ENCODE measurements at regions not wholly inside any gene's neighbourhood (a gene's known extent, or its start where the extent isn't known, plus 50 kb on each side); places are given as distances from the start of the nearest gene placed in this dataset.
"Not testable (repeated sequence)": the region's sequence is repeated elsewhere in the genome, so short reads cannot be mapped to it uniquely, and the experiment has no call there.

DNA sequence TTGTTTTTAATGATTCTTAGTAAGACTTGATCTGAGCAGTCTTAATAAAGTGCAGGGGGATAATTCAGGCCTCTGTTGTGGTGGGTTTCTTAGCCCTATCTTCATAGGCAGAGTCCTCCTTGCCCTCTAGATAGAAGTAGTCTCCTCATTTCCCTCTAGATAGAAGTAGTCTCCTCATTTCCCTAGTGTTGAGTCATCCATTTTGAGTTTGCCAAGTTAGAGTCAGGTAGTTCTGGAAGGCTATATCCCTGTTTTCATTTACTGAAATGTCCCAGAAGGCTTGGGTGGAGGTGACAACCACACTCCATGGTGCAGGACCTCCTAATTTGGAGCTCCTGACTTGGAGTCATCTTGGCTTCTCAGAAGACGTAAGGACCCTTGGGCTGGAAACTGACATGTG lies 384.6 kb downstream of the MLLT3 start:
- no peak overlapping the region for H3K4me3 ChIP-seq (ENCODE audit: low read depth, low read length)
- no peaks in the 10 kb centered on the region for H3K27me3 ChIP-seq
- no peaks in the 10 kb centered on the region for H3K36me3 ChIP-seq
- no peaks in the 10 kb centered on the region for H3K9me3 ChIP-seq
- H3K4me1 ChIP-seq: no peaks in the 10 kb centered on the region
- DNase-seq: no peak
- no peak for TF ChIP-seq CTCF (IDR thresholded peaks at IDR 0.05; ENCODE audit: low read depth, low read length)

GRCh38 chr9:20236676-20237075 lies 385.6 kb downstream of the MLLT3 start:
- no peak overlapping the region for H3K4me3 ChIP-seq (ENCODE audit: low read depth, low read length)
- H3K9me3 ChIP-seq: no peaks in the 10 kb centered on the region
- DNase-seq: no peak
- no peaks in the 10 kb centered on the region for H3K36me3 ChIP-seq
- no peak for TF ChIP-seq CTCF (IDR thresholded peaks at IDR 0.05; ENCODE audit: low read depth, low read length)
- no peaks in the 10 kb centered on the region for H3K27me3 ChIP-seq
- H3K4me1 ChIP-seq: no peaks in the 10 kb centered on the region

DNA sequence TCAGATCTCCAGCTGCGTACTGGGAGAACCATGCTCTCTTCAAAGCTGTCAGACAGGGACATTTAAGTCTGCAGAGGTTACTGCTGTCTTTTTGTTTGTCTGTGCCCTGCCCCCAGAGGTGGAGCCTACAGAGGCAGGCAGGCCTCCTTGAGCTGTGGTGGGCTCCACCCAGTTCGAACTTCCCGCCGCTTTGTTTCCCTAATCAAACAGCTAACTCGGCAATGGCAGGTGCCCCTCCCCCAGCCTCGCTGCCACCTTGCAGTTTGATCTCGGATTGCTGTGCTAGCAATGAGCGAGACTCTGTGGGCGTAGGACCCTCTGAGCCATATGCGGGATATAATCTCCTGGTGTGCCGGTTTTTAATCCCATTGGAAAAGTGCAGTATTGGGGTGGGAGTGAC lies 387.1 kb downstream of the MLLT3 start:
- not testable (repeated sequence) for H3K27me3 ChIP-seq; H3K4me3 ChIP-seq (ENCODE audit: low read depth, low read length)

GRCh38 chr9:20228096-20228495 lies 394.2 kb downstream of the MLLT3 start:
- H3K4me3 ChIP-seq (ENCODE audit: low read depth, low read length): no peak overlapping the region
- no peaks in the 10 kb centered on the region for H3K36me3 ChIP-seq
- no peak for DNase-seq
- no peak for TF ChIP-seq CTCF (IDR thresholded peaks at IDR 0.05; ENCODE audit: low read depth, low read length)
- H3K4me1 ChIP-seq: no peaks in the 10 kb centered on the region
- H3K27me3 ChIP-seq: no peaks in the 10 kb centered on the region; the same call in 1 of the 2 replicates
- no peaks in the 10 kb centered on the region for H3K9me3 ChIP-seq

More for the DNA sequence above, 387.1 kb downstream of the MLLT3 start:
- DNase-seq, H3K36me3 ChIP-seq, H3K9me3 ChIP-seq, H3K4me1 ChIP-seq: not testable (repeated sequence)

DNA sequence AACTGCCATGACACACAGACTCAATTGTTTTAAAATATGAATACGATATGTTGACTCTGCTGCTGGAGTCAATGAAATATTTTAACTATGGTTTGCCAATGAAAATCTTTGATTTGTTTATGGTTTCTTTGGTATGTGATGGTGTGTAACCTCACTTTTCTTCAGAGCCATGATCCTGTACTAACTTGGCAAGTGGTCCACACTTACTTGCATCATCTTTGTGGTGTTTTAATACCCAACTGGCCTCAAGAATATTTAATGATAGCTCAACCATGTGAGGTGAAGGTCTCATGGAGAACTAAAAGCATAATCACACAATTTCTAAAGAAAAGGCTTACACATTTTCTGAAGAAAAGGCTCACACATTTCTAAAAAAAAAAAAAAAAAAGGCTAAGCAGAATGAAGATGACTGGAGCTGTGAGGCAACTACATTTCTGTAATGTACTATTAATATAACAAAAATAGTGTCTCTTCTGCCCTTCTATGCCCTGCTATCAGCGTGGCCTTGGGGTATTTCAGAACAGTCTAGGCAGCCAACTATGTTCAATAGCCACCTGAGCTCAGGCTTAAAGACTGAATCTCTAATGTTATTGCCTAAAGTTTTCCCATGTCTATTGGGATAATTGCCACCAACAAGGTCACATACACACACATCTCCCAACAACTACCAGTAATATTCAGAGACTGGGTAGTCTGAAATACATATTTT lies 395.0 kb downstream of the MLLT3 start:
- no peak for DNase-seq
- Histone ChIP-seq H3K4me3 (ENCODE audit: low read depth, low read length) (no peak overlapping the region), H3K27me3 (no peaks in the 10 kb centered on the region; the same call in 1 of the 2 replicates), H3K9me3 (no peaks in the 10 kb centered on the region), H3K36me3 (no peaks in the 10 kb centered on the region), H3K4me1 (no peaks in the 10 kb centered on the region)
- TF ChIP-seq CTCF (IDR thresholded peaks at IDR 0.05; ENCODE audit: low read depth, low read length): no peak

DNA sequence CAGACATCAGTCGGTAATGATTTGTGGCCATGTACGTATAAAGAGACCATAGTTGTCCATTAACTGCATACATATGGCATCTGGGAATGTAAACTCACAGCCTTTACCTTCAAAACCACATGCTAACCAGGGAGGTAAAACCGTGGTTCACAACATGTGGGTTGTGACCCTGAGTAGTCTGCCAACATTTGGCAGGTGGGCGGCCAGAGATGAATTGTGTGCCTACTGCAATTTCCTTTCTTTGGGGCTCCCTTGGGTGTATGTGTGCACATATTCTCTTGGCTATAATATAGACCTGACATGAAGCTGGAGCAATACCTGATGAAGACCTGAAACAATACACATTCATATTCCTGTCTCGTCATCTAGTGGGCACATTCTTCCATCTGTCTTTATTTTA lies 396.0 kb downstream of the MLLT3 start:
- no peak for TF ChIP-seq CTCF (IDR thresholded peaks at IDR 0.05; ENCODE audit: low read depth, low read length)
- DNase-seq: no peak
- H3K4me1 ChIP-seq: no peaks in the 10 kb centered on the region
- H3K9me3 ChIP-seq: no peaks in the 10 kb centered on the region
- H3K36me3 ChIP-seq: no peaks in the 10 kb centered on the region
- H3K4me3 ChIP-seq (ENCODE audit: low read depth, low read length): no peak overlapping the region
- no peaks in the 10 kb centered on the region; the same call in 1 of the 2 replicates for H3K27me3 ChIP-seq

Data from BE2C (cell line).